ENCODE measurements at regions not wholly inside any gene's neighbourhood (a gene's known extent, or its start where the extent isn't known, plus 50 kb on each side); places are given as distances from the start of the nearest gene placed in this dataset.

- Histone ChIP-seq H3K4me1 (ENCODE audit: control insufficient read depth in 2 of 2, insufficient read depth in 2 of 2, low read length in 2 of 2) (no peaks in the 10 kb centered on the region), H3K27ac (ENCODE audit: low read depth, low read length) (no peak overlapping the region), H3K4me3 (ENCODE audit: low read length) (no peak overlapping the region), H3K36me3 (ENCODE audit: control insufficient read depth in 2 of 3, insufficient read depth in 3 of 3, low read length in 3 of 3) (no peaks in the 10 kb centered on the region), H3K27me3 (ENCODE audit: control insufficient read depth in 2 of 2, insufficient read depth in 2 of 2, low read length in 2 of 2) (no peaks in the 10 kb centered on the region), H3K9me3 (ENCODE audit: control insufficient read depth in 2 of 3, low read length in 3 of 3) (no peaks in the 10 kb centered on the region)
- intact Hi-C loops (cut with micrococcal nuclease), result no loop called here
- ChIA-PET POLR2A (no interaction called here), CTCF (no interaction called here)
- Mint-ChIP-seq H3K4me1 (no peaks in the 10 kb centered on the region), H3K36me3 (no peaks in the 10 kb centered on the region), H3K27ac (no peak overlapping the region), H3K4me3 (no peak overlapping the region), H3K27me3 (no peaks in the 10 kb centered on the region), H3K9me3 (peaks cover 0 to 2% (median 0%) of the 10 kb centered on the region in 11 donors)
- ATAC-seq, result no peak
- DNase-seq, result no peak
These were observed 218.7 kb upstream of the CHRNA7 start for GRCh38 chr15:31811641-31812040.

- H3K27ac ChIP-seq (ENCODE audit: low read depth, low read length), result no peak overlapping the region
- Mint-ChIP-seq H3K36me3 (no peaks in the 10 kb centered on the region), H3K9me3 (peaks cover 0 to 2% (median 0%) of the 10 kb centered on the region in 11 donors), H3K4me3 (no peak overlapping the region), H3K27ac (no peak overlapping the region), H3K27me3 (no peaks in the 10 kb centered on the region), H3K4me1 (no peaks in the 10 kb centered on the region)
- H3K4me1 ChIP-seq (ENCODE audit: control insufficient read depth in 2 of 2, insufficient read depth in 2 of 2, low read length in 2 of 2), result no peaks in the 10 kb centered on the region
- no peaks in the 10 kb centered on the region for H3K27me3 ChIP-seq (ENCODE audit: control insufficient read depth in 2 of 2, insufficient read depth in 2 of 2, low read length in 2 of 2)
- intact Hi-C loops (cut with micrococcal nuclease), result no loop called here
- no peak overlapping the region for H3K4me3 ChIP-seq (ENCODE audit: low read length)
- ChIA-PET POLR2A (no interaction called here), CTCF (no interaction called here)
- no peaks in the 10 kb centered on the region for H3K36me3 ChIP-seq (ENCODE audit: control insufficient read depth in 2 of 3, insufficient read depth in 3 of 3, low read length in 3 of 3)
- DNase-seq, result no peak
- ATAC-seq, result no peak
- no peaks in the 10 kb centered on the region for H3K9me3 ChIP-seq (ENCODE audit: control insufficient read depth in 2 of 3, low read length in 3 of 3)
These were observed 216.2 kb upstream of the CHRNA7 start for GRCh38 chr15:31814082-31814481.

DNA sequence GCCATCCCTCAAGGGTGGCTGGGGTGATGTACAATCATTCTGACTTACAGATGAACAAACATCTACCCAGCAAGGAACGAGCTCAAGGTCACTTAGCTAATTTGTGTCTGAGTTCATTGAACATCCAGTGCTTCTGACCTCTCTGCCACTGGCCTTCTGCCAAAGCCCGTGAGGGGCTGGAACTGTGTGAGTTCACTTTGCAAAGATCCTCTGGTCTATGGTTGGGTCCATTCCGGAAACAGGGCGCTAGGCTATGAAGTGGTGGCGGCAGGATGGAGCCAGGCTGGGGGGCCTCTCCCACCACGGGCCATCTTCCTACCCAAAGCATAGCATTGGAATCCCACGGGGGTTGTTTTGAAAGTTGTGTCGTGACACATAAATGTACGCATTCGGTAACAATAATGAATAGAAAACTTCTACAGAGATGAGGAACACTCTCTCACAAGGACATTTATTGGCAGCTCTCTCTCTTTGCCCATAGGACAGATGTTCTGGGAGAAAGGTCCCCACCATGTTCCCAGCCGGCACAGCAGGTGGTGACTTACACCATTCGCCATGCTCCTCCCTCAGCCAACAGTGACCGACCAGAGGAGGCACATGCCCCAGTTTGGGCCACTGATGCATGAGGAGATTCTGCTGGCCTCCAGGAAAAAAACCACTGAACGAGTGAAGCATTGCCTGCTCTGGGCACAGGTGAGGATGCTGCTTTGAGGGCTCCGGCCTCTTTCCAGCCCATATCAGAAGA, 214.7 kb upstream of the CHRNA7 start:
- intact Hi-C loops (cut with micrococcal nuclease), result no loop called here
- H3K27me3 Mint-ChIP-seq, result peaks cover 0 to 1% (median 0%) of the 10 kb centered on the region in 5 donors
- no peaks in the 10 kb centered on the region for H3K36me3 ChIP-seq (ENCODE audit: control insufficient read depth in 2 of 3, insufficient read depth in 3 of 3, low read length in 3 of 3)
- ChIA-PET CTCF (no interaction called here), POLR2A (interaction anchor here (0.5 kb wide), 1 partner anchor 827 kb away, joined by 3 read pairs; no protein-coding TSS in a partner anchor)
- H3K4me3 Mint-ChIP-seq, result no peak overlapping the region
- H3K36me3 Mint-ChIP-seq, result no peaks in the 10 kb centered on the region
- H3K9me3 ChIP-seq (ENCODE audit: control insufficient read depth in 2 of 3, low read length in 3 of 3), result no peaks in the 10 kb centered on the region
- no peaks in the 10 kb centered on the region for H3K4me1 ChIP-seq (ENCODE audit: control insufficient read depth in 2 of 2, insufficient read depth in 2 of 2, low read length in 2 of 2)
- no peak overlapping the region for H3K27ac Mint-ChIP-seq
- no peak overlapping the region for H3K27ac ChIP-seq (ENCODE audit: low read depth, low read length)
- DNase-seq (no peak), ATAC-seq (no peak)
- no peaks in the 10 kb centered on the region for H3K4me1 Mint-ChIP-seq
- H3K4me3 ChIP-seq (ENCODE audit: low read length), result no peak overlapping the region
- peaks cover 0 to 2% (median 0%) of the 10 kb centered on the region in 11 donors for H3K9me3 Mint-ChIP-seq
- no peaks in the 10 kb centered on the region for H3K27me3 ChIP-seq (ENCODE audit: control insufficient read depth in 2 of 2, insufficient read depth in 2 of 2, low read length in 2 of 2)

- ATAC-seq, result no peak
- CTCF ChIA-PET, result no interaction called here
These were observed 207.9 kb upstream of the CHRNA7 start for GRCh38 chr15:31822463-31822862.

GRCh38 chr15:31824024-31824423, 206.3 kb upstream of the CHRNA7 start:
- Mint-ChIP-seq H3K9me3 (peaks cover 0 to 1% (median 0%) of the 10 kb centered on the region in 11 donors), H3K27ac (no peak overlapping the region), H3K4me3 (no peak overlapping the region), H3K4me1 (no peaks in the 10 kb centered on the region), H3K36me3 (no peaks in the 10 kb centered on the region), H3K27me3 (peaks cover 7 to 22% (median 11%) of the 10 kb centered on the region in 5 donors)
- no peak for ATAC-seq
- Histone ChIP-seq H3K9me3 (ENCODE audit: control insufficient read depth in 2 of 3, low read length in 3 of 3) (no peaks in the 10 kb centered on the region), H3K36me3 (ENCODE audit: control insufficient read depth in 2 of 3, insufficient read depth in 3 of 3, low read length in 3 of 3) (no peaks in the 10 kb centered on the region), H3K27me3 (ENCODE audit: control insufficient read depth in 2 of 2, insufficient read depth in 2 of 2, low read length in 2 of 2) (no peaks in the 10 kb centered on the region), H3K4me1 (ENCODE audit: control insufficient read depth in 2 of 2, insufficient read depth in 2 of 2, low read length in 2 of 2) (no peaks in the 10 kb centered on the region), H3K4me3 (ENCODE audit: low read length) (no peak overlapping the region), H3K27ac (ENCODE audit: low read depth, low read length) (no peak overlapping the region)
- intact Hi-C loops (cut with micrococcal nuclease), result no loop called here
- DNase-seq, result no peak
- ChIA-PET CTCF (no interaction called here), POLR2A (no interaction called here)

More at GRCh38 chr15:31822463-31822862, 207.9 kb upstream of the CHRNA7 start:
- no peaks in the 10 kb centered on the region for H3K9me3 ChIP-seq (ENCODE audit: control insufficient read depth in 2 of 3, low read length in 3 of 3)
- Mint-ChIP-seq H3K4me3 (no peak overlapping the region), H3K27me3 (peaks cover 5 to 15% (median 11%) of the 10 kb centered on the region in 5 donors), H3K27ac (no peak overlapping the region), H3K4me1 (no peaks in the 10 kb centered on the region), H3K9me3 (peaks cover 0 to 1% (median 0%) of the 10 kb centered on the region in 11 donors), H3K36me3 (no peaks in the 10 kb centered on the region)
- H3K4me1 ChIP-seq (ENCODE audit: control insufficient read depth in 2 of 2, insufficient read depth in 2 of 2, low read length in 2 of 2), result no peaks in the 10 kb centered on the region
- POLR2A ChIA-PET, result no interaction called here
- no peaks in the 10 kb centered on the region for H3K36me3 ChIP-seq (ENCODE audit: control insufficient read depth in 2 of 3, insufficient read depth in 3 of 3, low read length in 3 of 3)
- no peaks in the 10 kb centered on the region for H3K27me3 ChIP-seq (ENCODE audit: control insufficient read depth in 2 of 2, insufficient read depth in 2 of 2, low read length in 2 of 2)
- no peak overlapping the region for H3K4me3 ChIP-seq (ENCODE audit: low read length)
- intact Hi-C loops (cut with micrococcal nuclease), result no loop called here
- H3K27ac ChIP-seq (ENCODE audit: low read depth, low read length), result no peak overlapping the region
- no peak for DNase-seq

GRCh38 chr15:31828594-31828993, 201.7 kb upstream of the CHRNA7 start:
- Histone ChIP-seq H3K36me3 (ENCODE audit: control insufficient read depth in 2 of 3, insufficient read depth in 3 of 3, low read length in 3 of 3) (no peaks in the 10 kb centered on the region), H3K4me1 (ENCODE audit: control insufficient read depth in 2 of 2, insufficient read depth in 2 of 2, low read length in 2 of 2) (no peaks in the 10 kb centered on the region), H3K27me3 (ENCODE audit: control insufficient read depth in 2 of 2, insufficient read depth in 2 of 2, low read length in 2 of 2) (no peaks in the 10 kb centered on the region), H3K27ac (ENCODE audit: low read depth, low read length) (no peak overlapping the region), H3K9me3 (ENCODE audit: control insufficient read depth in 2 of 3, low read length in 3 of 3) (no peaks in the 10 kb centered on the region), H3K4me3 (ENCODE audit: low read length) (no peak overlapping the region)
- ChIA-PET CTCF (no interaction called here), POLR2A (no interaction called here)
- Mint-ChIP-seq H3K27ac (no peak overlapping the region), H3K9me3 (peaks cover 0 to 3% (median 0%) of the 10 kb centered on the region in 11 donors), H3K4me1 (no peaks in the 10 kb centered on the region), H3K27me3 (peaks cover 7 to 47% (median 29%) of the 10 kb centered on the region in 5 donors), H3K4me3 (no peak overlapping the region), H3K36me3 (no peaks in the 10 kb centered on the region)
- DNase-seq (no peak), ATAC-seq (no peak)
- intact Hi-C loops (cut with micrococcal nuclease), result no loop called here

- Mint-ChIP-seq H3K27ac (no peak overlapping the region), H3K27me3 (peaks cover 3 to 52% (median 34%) of the 10 kb centered on the region in 5 donors), H3K4me3 (no peak overlapping the region), H3K4me1 (no peaks in the 10 kb centered on the region), H3K36me3 (no peaks in the 10 kb centered on the region), H3K9me3 (peaks cover 0 to 3% (median 0%) of the 10 kb centered on the region in 11 donors)
- ATAC-seq, result no peak
- DNase-seq, result no peak
- CTCF ChIA-PET, result no interaction called here
- intact Hi-C loops (cut with micrococcal nuclease), result no loop called here
- no peaks in the 10 kb centered on the region for H3K27me3 ChIP-seq (ENCODE audit: control insufficient read depth in 2 of 2, insufficient read depth in 2 of 2, low read length in 2 of 2)
- POLR2A ChIA-PET, result no interaction called here
- no peak overlapping the region for H3K4me3 ChIP-seq (ENCODE audit: low read length)
- H3K4me1 ChIP-seq (ENCODE audit: control insufficient read depth in 2 of 2, insufficient read depth in 2 of 2, low read length in 2 of 2), result no peaks in the 10 kb centered on the region
- H3K36me3 ChIP-seq (ENCODE audit: control insufficient read depth in 2 of 3, insufficient read depth in 3 of 3, low read length in 3 of 3), result no peaks in the 10 kb centered on the region
- no peaks in the 10 kb centered on the region for H3K9me3 ChIP-seq (ENCODE audit: control insufficient read depth in 2 of 3, low read length in 3 of 3)
- H3K27ac ChIP-seq (ENCODE audit: low read depth, low read length), result no peak overlapping the region
These were observed 199.7 kb upstream of the CHRNA7 start for GRCh38 chr15:31830591-31830990.
